DND-41 (cell line): ENCODE measurements at regions not wholly inside any gene's neighbourhood (a gene's known extent, or its start where the extent isn't known, plus 50 kb on each side); places are given as distances from the start of the nearest gene placed in this dataset.

Experiments
- ATAC-seq: fragments of 200-7000 bp; cut with Tn5 transposase; 3 replicates; pipeline ENCODE4 v1.9.1; 2021; ENCODE audit warnings: low read depth; ENCODE audit not compliant: insufficient read depth
- DNase-seq: peaks from one replicate; pipeline ENCODE4 v3.0.0-alpha.2; 2020
- H2AFZ ChIP-seq: 2 replicates; pipeline ENCODE4 v1.6.0; 2012; ENCODE audit warnings: low read depth, low read length
- H3K27ac ChIP-seq: 2 replicates; pipeline ENCODE4 v1.5.1; 2012; ENCODE audit warnings: low read length, inconsistent platforms
- H3K27me3 ChIP-seq: fragments of 200-600 bp; sonication (generic); 2 replicates; pipeline ENCODE4 v1.6.0; 2012; ENCODE audit warnings: low read length, mild to moderate bottlenecking, inconsistent platforms; ENCODE audit not compliant: insufficient read depth, poor library complexity
- H3K36me3 ChIP-seq: 2 replicates; pipeline ENCODE4 v1.5.1; 2012; ENCODE audit warnings: low read length, inconsistent platforms; ENCODE audit not compliant: insufficient read depth
- H3K4me1 ChIP-seq: 2 replicates; pipeline ENCODE4 v1.5.1; 2012; ENCODE audit warnings: mild to moderate bottlenecking, low read length; ENCODE audit not compliant: insufficient read depth
- H3K4me2 ChIP-seq: 2 replicates; pipeline ENCODE4 v1.6.0; 2012; ENCODE audit warnings: mild to moderate bottlenecking, moderate library complexity, low read length, inconsistent platforms; ENCODE audit not compliant: insufficient read depth
- H3K4me3 ChIP-seq, 2 experiments: fragments of 200-600 bp in 1 of 2; shearing (Covaris generic) in 1 of 2; 2 replicates each; pipeline ENCODE4 v1.5.1; 2012 to 2016; ENCODE audit warnings: inconsistent platforms in 2 of 2, low read length in 2 of 2, mild to moderate bottlenecking in 2 of 2, low read depth in 1 of 2, moderate library complexity in 1 of 2
- H3K79me2 ChIP-seq: 2 replicates; pipeline ENCODE4 v1.6.0; 2012; ENCODE audit warnings: low read length, inconsistent platforms; ENCODE audit not compliant: insufficient read depth
- H3K9ac ChIP-seq: 2 replicates; pipeline ENCODE4 v1.6.0; 2012; ENCODE audit warnings: low read depth, mild to moderate bottlenecking, inconsistent platforms, low read length, moderate library complexity
- H3K9me3 ChIP-seq: 2 replicates; pipeline ENCODE4 v1.5.1; 2012; ENCODE audit warnings: low read length, moderate library complexity, mild to moderate bottlenecking, inconsistent platforms; ENCODE audit not compliant: insufficient read depth, severe bottlenecking
- H4K20me1 ChIP-seq: 2 replicates; pipeline ENCODE4 v1.6.0; 2012; ENCODE audit warnings: low read length; ENCODE audit not compliant: insufficient read depth
- EZH2 ChIP-seq: IDR thresholded peaks from 3 replicates; pipeline ENCODE4 v1.6.1; 2012; ENCODE audit warnings: borderline replicate concordance, low read depth, mild to moderate bottlenecking, moderate library complexity, low read length, inconsistent platforms; ENCODE audit not compliant: severe bottlenecking
- TF ChIP-seq, protein P1 (sequence below): IDR thresholded peaks from 2 replicates; pipeline ENCODE4 v1.5.1; 2012; ENCODE audit warnings: borderline replicate concordance, low read length, moderate library complexity, mild to moderate bottlenecking; ENCODE audit not compliant: poor library complexity, severe bottlenecking; ENCODE audit errors: extremely low read depth

DNA sequence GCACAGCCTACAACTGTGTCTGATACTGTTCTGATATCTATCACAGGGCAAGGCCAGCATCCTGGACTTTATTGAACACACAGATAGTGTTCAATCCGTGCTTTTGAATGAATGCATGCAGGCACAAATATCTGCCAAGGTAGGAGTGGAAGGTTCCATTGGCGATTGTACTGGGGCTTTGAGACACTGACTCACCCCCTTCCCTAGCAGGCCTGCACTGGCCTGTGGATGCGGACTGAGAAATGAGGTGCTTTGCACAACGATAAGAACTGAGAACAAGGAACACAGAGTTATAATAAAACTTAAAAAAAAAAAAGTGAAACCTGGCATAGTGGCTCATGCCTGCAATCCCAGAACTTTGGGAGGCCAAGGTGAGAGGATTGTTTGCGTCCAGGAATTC lies 62.4 kb upstream of the NGF start:
- Histone ChIP-seq H3K9me3 (no peaks in the 10 kb centered on the region), H3K4me2 (no peak overlapping the region), H3K36me3 (no peaks in the 10 kb centered on the region), H3K79me2 (no peaks in the 10 kb centered on the region), H3K27me3 (no peaks in the 10 kb centered on the region), H3K27ac (no peak overlapping the region), H3K9ac (no peak overlapping the region), H3K4me1 (no peaks in the 10 kb centered on the region), H3K4me3 (no peak overlapping the region), H4K20me1 (no peaks in the 10 kb centered on the region), H2AFZ (no peak overlapping the region)
- no peak for TF ChIP-seq EZH2
- TF ChIP-seq, protein P1, sequence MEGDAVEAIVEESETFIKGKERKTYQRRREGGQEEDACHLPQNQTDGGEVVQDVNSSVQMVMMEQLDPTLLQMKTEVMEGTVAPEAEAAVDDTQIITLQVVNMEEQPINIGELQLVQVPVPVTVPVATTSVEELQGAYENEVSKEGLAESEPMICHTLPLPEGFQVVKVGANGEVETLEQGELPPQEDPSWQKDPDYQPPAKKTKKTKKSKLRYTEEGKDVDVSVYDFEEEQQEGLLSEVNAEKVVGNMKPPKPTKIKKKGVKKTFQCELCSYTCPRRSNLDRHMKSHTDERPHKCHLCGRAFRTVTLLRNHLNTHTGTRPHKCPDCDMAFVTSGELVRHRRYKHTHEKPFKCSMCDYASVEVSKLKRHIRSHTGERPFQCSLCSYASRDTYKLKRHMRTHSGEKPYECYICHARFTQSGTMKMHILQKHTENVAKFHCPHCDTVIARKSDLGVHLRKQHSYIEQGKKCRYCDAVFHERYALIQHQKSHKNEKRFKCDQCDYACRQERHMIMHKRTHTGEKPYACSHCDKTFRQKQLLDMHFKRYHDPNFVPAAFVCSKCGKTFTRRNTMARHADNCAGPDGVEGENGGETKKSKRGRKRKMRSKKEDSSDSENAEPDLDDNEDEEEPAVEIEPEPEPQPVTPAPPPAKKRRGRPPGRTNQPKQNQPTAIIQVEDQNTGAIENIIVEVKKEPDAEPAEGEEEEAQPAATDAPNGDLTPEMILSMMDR, result no peak
- ATAC-seq (no peak), DNase-seq (no peak)

DNA sequence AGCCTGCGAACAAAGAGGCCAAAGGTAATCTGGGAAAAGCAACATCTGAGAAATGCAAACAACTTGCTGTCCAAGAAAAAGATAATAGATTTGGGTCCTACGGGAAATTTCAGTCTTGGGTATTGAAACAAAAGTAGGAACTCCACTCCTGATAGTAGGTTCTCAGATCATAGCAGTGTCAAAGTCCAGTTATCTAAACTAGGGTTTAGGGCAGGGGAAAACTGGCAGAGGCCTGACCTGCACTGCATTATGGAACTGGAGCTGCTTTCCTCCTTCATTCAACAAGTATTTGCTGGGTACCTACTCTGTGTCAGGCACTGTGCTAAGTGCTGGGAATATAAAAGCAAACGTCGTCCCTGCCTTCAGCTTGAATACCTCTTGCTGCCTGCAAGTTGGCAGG lies 60.7 kb upstream of the NGF start:
- Histone ChIP-seq H4K20me1 (no peaks in the 10 kb centered on the region), H3K4me3 (no peak overlapping the region), H3K27me3 (no peaks in the 10 kb centered on the region), H2AFZ (no peak overlapping the region), H3K27ac (no peak overlapping the region), H3K36me3 (no peaks in the 10 kb centered on the region), H3K4me1 (no peaks in the 10 kb centered on the region), H3K79me2 (no peaks in the 10 kb centered on the region), H3K9ac (no peak overlapping the region), H3K9me3 (no peaks in the 10 kb centered on the region), H3K4me2 (no peak overlapping the region)
- no peak for ATAC-seq
- DNase-seq, result no peak
- TF ChIP-seq EZH2, result no peak
- TF ChIP-seq, protein P1, result no peak
